HG02798 (cell line): ENCODE measurements at regions not wholly inside any gene's neighbourhood (a gene's known extent, or its start where the extent isn't known, plus 50 kb on each side); places are given as distances from the start of the nearest gene placed in this dataset.
"Not testable (repeated sequence)": the region's sequence is repeated elsewhere in the genome, so short reads cannot be mapped to it uniquely, and the experiment has no call there.

ENCODE experiments used
- ATAC-seq: cut with Tn5 transposase; IDR thresholded peaks from one replicate; pipeline ENCODE4 v1.9.1; 2021; ENCODE audit warnings: mild to moderate bottlenecking; ENCODE audit not compliant: unreplicated experiment, poor library complexity

DNA sequence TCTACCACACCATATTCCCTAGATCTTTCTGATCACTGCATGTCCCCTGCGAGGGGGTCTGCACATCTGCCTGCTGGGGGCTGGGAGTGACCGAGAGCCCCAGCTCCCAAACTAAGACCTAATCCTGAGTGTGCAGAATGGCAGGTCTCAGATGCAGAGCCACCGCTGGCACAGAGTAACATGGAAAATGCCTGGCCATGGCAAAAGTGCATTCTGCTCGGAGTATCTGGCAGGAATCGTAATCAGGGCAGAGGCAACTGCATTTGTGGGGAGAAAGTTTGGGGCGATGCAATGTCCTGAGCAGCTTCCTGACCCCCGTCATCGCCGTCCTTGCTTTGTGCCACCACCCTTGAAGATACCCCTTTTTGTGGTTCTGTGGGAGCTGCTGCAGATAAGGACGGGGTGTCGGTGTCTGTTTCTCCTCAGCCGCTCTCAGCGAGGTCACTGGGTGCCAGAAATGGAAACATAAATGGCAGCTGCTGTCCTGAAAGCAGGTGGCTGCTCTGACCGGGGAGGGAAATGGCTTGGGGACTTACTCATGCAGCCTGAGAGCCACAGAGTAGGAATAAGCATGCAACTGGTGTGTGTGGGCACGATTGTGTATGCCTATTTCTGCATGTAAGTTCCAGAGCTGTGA is 157.9 kb downstream of the LY86 start:
- no peak for ATAC-seq

- no peak for ATAC-seq
Measured at GRCh38 chr6:6746970-6747338, 158.4 kb downstream of the LY86 start.

DNA sequence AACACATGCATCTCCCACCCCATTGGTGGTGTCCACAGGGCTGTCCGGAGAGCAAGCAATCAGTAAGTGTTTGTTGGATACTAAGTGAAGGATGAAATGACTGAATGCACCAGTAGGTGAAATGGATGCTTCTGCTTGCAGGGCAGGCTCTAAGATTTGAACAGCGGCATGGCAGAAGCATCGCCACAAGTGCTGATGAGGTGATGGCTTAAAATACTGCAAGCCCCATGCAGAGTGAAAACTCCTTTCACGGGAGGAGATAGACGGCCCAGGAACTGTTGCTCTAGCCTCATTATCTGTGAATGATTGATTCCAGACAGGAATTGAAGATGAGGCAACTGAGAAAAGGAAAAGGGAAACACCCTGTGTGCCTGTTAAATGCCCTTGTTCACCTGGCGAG is 158.9 kb downstream of the LY86 start:
- ATAC-seq, result no peak

DNA sequence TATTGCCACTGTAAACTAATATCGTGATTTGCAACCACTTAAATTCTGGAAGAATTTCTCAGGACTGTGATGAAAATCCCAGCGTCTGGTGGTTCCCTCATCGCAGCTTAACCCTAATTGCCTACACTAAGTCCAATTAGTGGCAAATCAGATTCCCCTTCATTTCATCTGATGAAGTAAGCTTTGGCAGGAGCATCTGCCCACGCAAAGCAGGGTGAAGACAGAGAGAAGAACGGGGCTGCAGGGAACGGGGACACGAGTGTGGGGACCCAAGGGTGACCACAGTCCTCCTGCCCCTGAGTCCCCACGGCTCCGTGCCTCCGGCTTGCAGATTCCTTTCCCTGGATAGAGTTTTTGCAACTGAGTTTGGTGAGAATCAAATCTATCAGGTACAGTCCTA is 159.5 kb downstream of the LY86 start:
- no peak for ATAC-seq

- ATAC-seq, result no peak
Measured at GRCh38 chr6:6749702-6750491, 161.4 kb downstream of the LY86 start.

DNA sequence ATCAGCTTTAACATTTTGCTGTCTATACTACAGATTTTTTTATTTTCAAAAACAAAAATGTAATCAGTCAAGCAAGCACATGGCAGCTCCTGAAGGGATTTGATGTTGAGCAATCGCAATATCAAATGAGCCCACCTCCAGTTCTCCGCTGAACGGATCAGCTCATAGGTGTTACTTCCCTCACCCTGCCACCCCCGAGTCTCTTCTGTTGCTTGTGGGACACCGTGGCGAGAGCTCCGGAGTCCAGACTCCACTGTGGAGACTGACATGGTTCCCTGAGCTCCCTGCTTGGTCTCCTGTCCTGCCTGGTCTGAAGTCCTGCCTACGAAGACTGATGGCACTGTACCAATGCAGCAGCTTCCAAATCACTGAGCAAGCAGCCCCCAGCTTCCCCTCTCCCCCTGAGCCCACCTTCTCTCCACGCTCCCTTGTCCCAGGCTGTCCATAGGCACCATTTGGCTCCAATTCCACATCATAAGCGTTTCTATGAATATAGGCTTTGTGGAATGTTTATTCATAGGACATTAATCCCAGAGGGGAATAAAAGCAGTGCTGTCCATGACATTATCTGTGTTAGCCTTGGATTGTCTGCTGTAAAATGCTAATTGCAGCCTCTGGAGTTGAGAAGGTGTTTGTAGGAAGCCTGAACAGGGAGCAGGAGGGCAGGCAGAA is 162.2 kb downstream of the LY86 start:
- no peak for ATAC-seq

- ATAC-seq, result no peak
Measured at GRCh38 chr6:6751266-6751596, 162.7 kb downstream of the LY86 start.

DNA sequence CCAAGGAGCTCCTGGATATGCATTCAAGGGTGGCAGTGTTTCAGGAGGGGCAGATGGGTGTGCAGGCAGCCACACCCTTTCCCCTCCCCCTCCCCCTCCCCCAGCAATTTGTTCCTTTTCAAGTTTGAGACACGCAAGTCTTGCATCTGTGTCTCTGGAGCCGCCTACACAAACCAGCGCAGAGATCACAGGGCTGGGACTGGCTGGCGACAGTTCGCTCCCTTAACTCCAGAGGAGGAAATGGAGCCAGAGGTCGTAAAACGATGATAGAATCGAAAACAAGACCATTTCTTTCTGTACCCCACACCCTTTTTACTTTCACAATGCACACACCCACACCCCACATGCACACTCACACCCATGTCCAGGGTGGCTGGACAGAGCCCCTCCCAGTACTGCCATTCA is 163.1 kb downstream of the LY86 start:
- no peak for ATAC-seq

- no peak for ATAC-seq
Measured at GRCh38 chr6:6752129-6752528, 163.6 kb downstream of the LY86 start.

- no peak for ATAC-seq
Measured at GRCh38 chr6:6753301-6753700, 164.8 kb downstream of the LY86 start.

DNA sequence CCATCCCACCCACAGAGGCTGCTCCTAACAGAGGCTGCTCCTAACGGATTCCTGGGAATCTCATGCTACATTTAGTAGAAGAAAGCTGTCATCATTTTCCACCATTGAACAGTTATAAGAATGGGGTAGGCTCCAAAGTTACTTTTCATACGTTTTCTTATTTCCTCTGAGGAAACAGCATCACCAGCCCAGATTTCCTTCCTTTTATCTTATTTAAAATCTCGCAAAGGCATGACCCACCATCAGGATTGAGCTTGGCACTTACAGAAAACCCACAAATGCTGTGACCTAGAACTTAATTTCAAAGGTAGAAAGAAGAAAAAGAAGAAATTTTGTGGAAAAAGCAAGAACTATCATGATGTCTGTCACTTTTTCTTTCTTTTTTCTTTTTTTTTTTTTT is 168.0 kb downstream of the LY86 start:
- ATAC-seq, result no peak

GRCh38 chr6:6758546-6758914 is 170.0 kb downstream of the LY86 start:
- ATAC-seq, result no peak

- peak; percentile 86 for ATAC-seq
Measured at GRCh38 chr6:6758915-6759654, 170.6 kb downstream of the LY86 start.

DNA sequence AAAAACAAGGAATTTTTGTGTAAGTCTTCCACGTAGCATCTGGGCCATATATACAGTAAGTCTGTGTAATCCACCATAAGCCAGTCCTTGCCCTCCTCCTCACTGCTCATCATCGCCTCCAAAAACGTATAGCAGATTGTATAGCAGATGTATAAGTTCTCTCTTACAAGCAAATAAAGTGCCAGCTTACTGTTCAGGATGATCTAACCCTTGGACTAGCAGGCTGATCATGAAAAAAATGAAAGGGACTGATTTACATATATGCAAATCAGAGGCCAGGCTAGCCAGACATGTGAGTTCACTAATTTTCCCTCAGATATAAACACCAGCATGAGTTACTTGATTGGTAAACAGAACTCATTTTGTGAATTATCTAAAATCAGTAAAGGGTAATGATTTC is 171.5 kb downstream of the LY86 start:
- no peak for ATAC-seq

- not testable (repeated sequence) for ATAC-seq
Measured at GRCh38 chr6:6762566-6762965, 174.0 kb downstream of the LY86 start.

DNA sequence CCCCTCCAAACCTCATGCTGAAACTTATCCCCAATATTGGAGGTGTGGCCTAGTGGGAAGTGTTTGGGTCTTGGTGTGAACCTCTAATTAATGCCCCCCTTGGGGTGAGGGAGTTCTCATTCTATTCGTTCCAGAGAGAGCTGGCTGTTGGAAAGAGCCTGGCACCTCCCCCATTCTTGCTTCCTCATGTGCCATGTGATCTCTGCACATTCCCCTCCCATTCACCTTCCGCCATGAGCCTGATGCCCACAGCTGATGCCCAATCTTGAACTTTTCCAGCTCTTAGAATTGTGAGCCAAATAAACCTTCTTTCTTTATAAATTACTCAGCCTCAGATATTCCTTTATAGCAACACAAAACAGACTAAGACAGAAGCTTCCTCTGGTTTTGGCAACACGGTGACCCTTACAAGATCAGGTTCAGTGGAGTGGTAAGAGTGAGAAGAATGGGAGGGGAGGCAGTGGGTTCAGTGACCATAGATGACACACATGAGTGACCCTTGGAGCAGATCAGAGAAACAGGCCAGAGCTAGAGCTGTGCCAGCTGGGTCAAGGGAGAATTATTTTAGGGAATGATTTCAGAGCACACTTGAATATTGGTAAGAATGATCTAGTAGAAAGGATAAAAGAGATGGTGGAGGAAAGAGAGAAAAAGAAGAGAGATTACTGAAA is 176.4 kb downstream of the LY86 start:
- no peak for ATAC-seq

DNA sequence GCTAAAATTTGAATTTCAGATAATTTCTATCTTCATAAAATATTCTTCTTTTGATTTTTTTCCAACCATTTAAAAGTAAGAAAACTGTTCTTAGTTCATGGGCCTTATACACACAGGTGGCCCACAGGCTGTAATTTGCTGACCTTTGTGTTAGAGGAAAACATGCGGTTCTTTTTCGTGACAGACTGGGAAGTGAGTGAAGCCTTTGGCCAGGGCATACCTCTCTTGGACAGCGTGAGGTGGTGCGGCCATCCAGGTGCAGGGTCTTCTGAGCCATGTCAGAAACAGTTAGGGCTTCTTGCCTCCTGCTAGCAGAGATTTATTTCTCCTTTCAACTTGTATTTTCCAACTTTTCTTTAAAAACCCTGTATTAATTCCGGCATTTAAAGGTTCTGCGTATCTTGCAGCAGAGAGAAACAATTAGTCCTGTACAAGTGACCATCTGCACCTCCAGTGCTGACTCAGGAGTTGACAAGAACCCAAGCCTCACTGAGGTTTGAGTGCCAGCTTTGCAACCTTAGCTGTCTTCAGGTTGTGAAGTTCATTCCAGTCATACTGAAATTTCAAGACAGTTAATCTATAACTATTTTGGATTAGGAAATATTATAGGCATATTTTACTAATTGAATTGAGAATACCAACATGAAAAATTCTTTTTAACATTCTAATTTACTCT is 177.8 kb downstream of the LY86 start:
- no peak for ATAC-seq

GRCh38 chr6:6769466-6769865 is 180.9 kb downstream of the LY86 start:
- no peak for ATAC-seq

- no peak for ATAC-seq
Measured at GRCh38 chr6:6771224-6771945, 182.9 kb downstream of the LY86 start.
